Suprapubic skin (tissue), 3 donors: ENCODE measurements at regions not wholly inside any gene's neighbourhood (a gene's known extent, or its start where the extent isn't known, plus 50 kb on each side); places are given as distances from the start of the nearest gene placed in this dataset.

Source experiments
- CTCF ChIP-seq, 2 donors: fragments of 200-600 bp in 1 of 2; fragments of 450-650 bp in 1 of 2; sonication (generic) in 1 of 2; IDR thresholded peaks; one replicate each; pipeline ENCODE4 v1.5.1; 2016 to 2019; ENCODE audit warnings: antibody characterized with exemption in 2 of 2, mild to moderate bottlenecking in 1 of 2, moderate library complexity in 1 of 2
- EP300 ChIP-seq: sonication (generic); formaldehyde crosslinking; IDR thresholded peaks from one replicate; pipeline ENCODE4 v1.6.1; 2017; ENCODE audit warnings: antibody characterized with exemption
- POLR2A ChIP-seq, 2 donors: fragments of 450-650 bp; IDR thresholded peaks; one replicate each; pipeline ENCODE4 v1.6.1; 2017; ENCODE audit warnings: antibody characterized with exemption in 2 of 2, mild to moderate bottlenecking in 2 of 2, moderate library complexity in 2 of 2

GRCh38 chr3:105166893-105167292, 199.8 kb upstream of the ALCAM start:
- no peak for TF ChIP-seq EP300
- TF ChIP-seq POLR2A (IDR thresholded peaks at IDR 0.05) = no peak
- TF ChIP-seq CTCF (IDR thresholded peaks at IDR 0.05) = no peak
